NOMO-1 treated with dmso at 0.1 percent for 144 hours (cell line): ENCODE measurements at regions not wholly inside any gene's neighbourhood (a gene's known extent, or its start where the extent isn't known, plus 50 kb on each side); places are given as distances from the start of the nearest gene placed in this dataset.

Experiments used
- DNase-seq: peaks from one replicate; lab custom pipeline; 2025; ENCODE audit not compliant: unreplicated experiment; lab: John Stamatoyannopoulos, UW

GRCh38 chr5:4857761-4858160 lies 282.4 kb upstream of the ADAMTS16 start:
- no peak for DNase-seq

GRCh38 chr5:4859500-4860235 lies 280.5 kb upstream of the ADAMTS16 start:
- DNase-seq = no peak

- DNase-seq = no peak
Observed at GRCh38 chr5:4860631-4861030, 279.5 kb upstream of the ADAMTS16 start.

- peak; percentile 27 for DNase-seq
Observed at GRCh38 chr5:4862500-4862899, 277.6 kb upstream of the ADAMTS16 start.

- no peak for DNase-seq
Observed at GRCh38 chr5:4866131-4866659, 273.9 kb upstream of the ADAMTS16 start.

GRCh38 chr5:4866817-4867216 lies 273.3 kb upstream of the ADAMTS16 start:
- DNase-seq = no peak

GRCh38 chr5:4868140-4868735 lies 271.9 kb upstream of the ADAMTS16 start:
- DNase-seq = no peak

GRCh38 chr5:4873652-4874051 lies 266.5 kb upstream of the ADAMTS16 start:
- DNase-seq = no peak

GRCh38 chr5:4874097-4874496 lies 266.0 kb upstream of the ADAMTS16 start:
- no peak for DNase-seq

GRCh38 chr5:4875942-4876341 lies 264.2 kb upstream of the ADAMTS16 start:
- DNase-seq = no peak

- no peak for DNase-seq
Observed at GRCh38 chr5:4876804-4877203, 263.3 kb upstream of the ADAMTS16 start.

- DNase-seq = no peak
Observed at GRCh38 chr5:4877579-4877978, 262.6 kb upstream of the ADAMTS16 start.

GRCh38 chr5:4879075-4879474 lies 261.1 kb upstream of the ADAMTS16 start:
- DNase-seq = no peak

GRCh38 chr5:4879693-4880303 lies 260.3 kb upstream of the ADAMTS16 start:
- DNase-seq = peak; percentile 26

- no peak for DNase-seq
Observed at GRCh38 chr5:4880304-4880741, 259.8 kb upstream of the ADAMTS16 start.

GRCh38 chr5:4881366-4882002 lies 258.6 kb upstream of the ADAMTS16 start:
- no peak for DNase-seq

GRCh38 chr5:4882186-4882585 lies 257.9 kb upstream of the ADAMTS16 start:
- DNase-seq = no peak

- DNase-seq = no peak
Observed at GRCh38 chr5:4883360-4883759, 256.8 kb upstream of the ADAMTS16 start.

- no peak for DNase-seq
Observed at GRCh38 chr5:4893063-4893744, 246.9 kb upstream of the ADAMTS16 start.

- no peak for DNase-seq
Observed at GRCh38 chr5:4896328-4896727, 243.8 kb upstream of the ADAMTS16 start.

- no peak for DNase-seq
Observed at GRCh38 chr5:4901305-4901811, 238.8 kb upstream of the ADAMTS16 start.
